HEK293T (cell line): ENCODE measurements at regions not wholly inside any gene's neighbourhood (a gene's known extent, or its start where the extent isn't known, plus 50 kb on each side); places are given as distances from the start of the nearest gene placed in this dataset.

Experiments used
- CTCF ChIA-PET: fragments of 350-600 bp; formaldehyde crosslinking; extraction: SDS; loops from one replicate; lab custom pipeline; 2021; ENCODE audit warnings: antibody characterized with exemption, inconsistent platforms; lab: Yijun Ruan, JAX
- POLR2A ChIA-PET: fragments of 350-600 bp; formaldehyde crosslinking; extraction: SDS; loops from one replicate; lab custom pipeline; 2020; ENCODE audit warnings: antibody characterized with exemption, inconsistent platforms; lab: Yijun Ruan, JAX
- DNase-seq: peaks from one replicate; pipeline ENCODE4 v3.0.0; 2012; ENCODE audit warnings: mixed read lengths; ENCODE audit errors: extremely low spot score
- ARNT ChIP-seq: fragments of 450-650 bp; IDR thresholded peaks from 2 replicates; pipeline ENCODE4 v1.6.1; 2017; ENCODE audit warnings: mild to moderate bottlenecking
- BHLHE40 ChIP-seq: fragments of 450-650 bp; IDR thresholded peaks from 2 replicates; pipeline ENCODE4 v1.6.1; 2016; ENCODE audit warnings: mild to moderate bottlenecking, moderate library complexity, borderline replicate concordance
- CTBP1 ChIP-seq: fragments of 450-650 bp; IDR thresholded peaks from 2 replicates; pipeline ENCODE4 v1.6.1; 2016; ENCODE audit warnings: borderline replicate concordance
- ELF4 ChIP-seq: fragments of 450-650 bp; IDR thresholded peaks from 2 replicates; pipeline ENCODE4 v1.6.1; 2017; ENCODE audit warnings: antibody characterized with exemption
- FOXA1 ChIP-seq: fragments of 450-650 bp; IDR thresholded peaks from 2 replicates; pipeline ENCODE4 v1.6.1; 2016; ENCODE audit warnings: mild to moderate bottlenecking
- FOXK2 ChIP-seq: fragments of 450-650 bp; IDR thresholded peaks from 2 replicates; pipeline ENCODE4 v1.6.1; 2016; ENCODE audit warnings: mild to moderate bottlenecking
- FOXM1 ChIP-seq: fragments of 450-650 bp; IDR thresholded peaks from 2 replicates; pipeline ENCODE4 v1.6.1; 2017; ENCODE audit warnings: mild to moderate bottlenecking, borderline replicate concordance
- HDGF ChIP-seq: fragments of 450-650 bp; IDR thresholded peaks from 2 replicates; pipeline ENCODE4 v1.6.1; 2017; ENCODE audit warnings: antibody characterized with exemption, borderline replicate concordance
- L3MBTL2 ChIP-seq: fragments of 450-650 bp; conservative IDR thresholded peaks from 2 replicates; pipeline ENCODE4 v1.6.1; 2016; ENCODE audit warnings: mild to moderate bottlenecking
- LEF1 ChIP-seq: fragments of 450-650 bp; IDR thresholded peaks from 2 replicates; pipeline ENCODE4 v1.6.1; 2017; ENCODE audit warnings: mild to moderate bottlenecking, borderline replicate concordance
- NFRKB ChIP-seq: fragments of 450-650 bp; IDR thresholded peaks from 2 replicates; pipeline ENCODE4 v1.6.1; 2016; ENCODE audit warnings: mild to moderate bottlenecking, moderate library complexity
- SP1 ChIP-seq: fragments of 450-650 bp; IDR thresholded peaks from 2 replicates; pipeline ENCODE4 v1.6.1; 2017
- SUZ12 ChIP-seq: fragments of 450-650 bp; IDR thresholded peaks from 2 replicates; pipeline ENCODE4 v1.6.1; 2016; ENCODE audit warnings: mild to moderate bottlenecking
- TARDBP ChIP-seq: fragments of 450-650 bp; IDR thresholded peaks from 2 replicates; pipeline ENCODE4 v1.6.1; 2016
- ZNF384 ChIP-seq: fragments of 450-650 bp; IDR thresholded peaks from 2 replicates; pipeline ENCODE4 v1.6.1; 2016
- TF ChIP-seq, protein P1 (sequence below): fragments of 450-650 bp; IDR thresholded peaks from 2 replicates; pipeline ENCODE4 v1.6.1; 2016

DNA sequence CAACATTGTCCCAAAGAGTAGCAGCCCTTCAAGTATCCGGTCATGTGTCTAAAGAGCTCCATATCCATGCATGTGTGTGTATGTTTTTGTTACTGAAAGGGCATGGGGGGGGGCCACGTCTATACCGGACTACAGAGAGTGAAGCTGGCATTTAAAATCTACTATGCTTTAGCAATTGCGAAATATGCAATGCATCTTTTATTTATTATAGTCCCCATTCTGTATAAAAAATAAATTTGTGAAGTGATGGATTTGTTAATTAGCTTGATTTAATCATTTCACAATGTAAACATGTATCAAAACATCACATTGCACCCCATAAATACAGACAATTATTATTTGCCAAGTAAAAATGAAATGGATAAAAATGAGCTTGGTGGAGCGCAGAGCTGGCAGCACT is 149.4 kb upstream of the ID2 start:
- no peak for DNase-seq
- ChIA-PET POLR2A (interaction anchor here (2.5 kb wide), 1 partner anchor 150 kb away, joined by 8 read pairs; the partner anchor contains the start of gene ID2), CTCF (interaction anchor here (0.6 to 1.2 kb wide), 3 partner anchors 12 to 202 kb away, joined by 3 read pairs; no protein-coding TSS in a partner anchor)
- TF ChIP-seq, protein P1, sequence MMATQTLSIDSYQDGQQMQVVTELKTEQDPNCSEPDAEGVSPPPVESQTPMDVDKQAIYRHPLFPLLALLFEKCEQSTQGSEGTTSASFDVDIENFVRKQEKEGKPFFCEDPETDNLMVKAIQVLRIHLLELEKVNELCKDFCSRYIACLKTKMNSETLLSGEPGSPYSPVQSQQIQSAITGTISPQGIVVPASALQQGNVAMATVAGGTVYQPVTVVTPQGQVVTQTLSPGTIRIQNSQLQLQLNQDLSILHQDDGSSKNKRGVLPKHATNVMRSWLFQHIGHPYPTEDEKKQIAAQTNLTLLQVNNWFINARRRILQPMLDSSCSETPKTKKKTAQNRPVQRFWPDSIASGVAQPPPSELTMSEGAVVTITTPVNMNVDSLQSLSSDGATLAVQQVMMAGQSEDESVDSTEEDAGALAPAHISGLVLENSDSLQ: no peak
- no peak for TF ChIP-seq NFRKB
- TF ChIP-seq FOXA1: no peak
- TF ChIP-seq ZNF384: no peak
- no peak for TF ChIP-seq LEF1
- TF ChIP-seq BHLHE40: no peak
- TF ChIP-seq SUZ12: no peak
- no peak for TF ChIP-seq TARDBP
- TF ChIP-seq CTBP1: no peak
- TF ChIP-seq L3MBTL2: no peak
- no peak for TF ChIP-seq FOXK2
- no peak for TF ChIP-seq HDGF
- no peak for TF ChIP-seq SP1
- TF ChIP-seq ARNT: no peak
- no peak for TF ChIP-seq FOXM1
- TF ChIP-seq ELF4: no peak

DNA sequence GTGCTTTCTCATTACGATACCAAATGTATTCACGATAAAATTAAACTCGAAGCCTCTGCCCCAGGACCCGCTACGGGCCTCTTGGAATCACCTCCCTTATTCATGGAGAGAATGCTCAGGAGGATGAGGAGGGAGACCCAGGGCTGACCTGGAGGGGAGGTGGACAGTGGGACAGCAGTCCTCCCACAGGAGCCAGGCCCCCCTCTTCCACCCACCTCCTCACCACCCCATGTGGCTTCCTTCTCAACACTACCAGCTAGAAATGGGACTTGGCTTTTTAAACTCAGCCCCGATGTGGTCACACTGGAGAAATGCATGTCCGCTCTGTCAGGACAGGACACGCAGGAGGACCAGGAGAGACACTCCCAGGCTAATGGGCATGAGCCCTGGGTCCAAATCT is 147.9 kb upstream of the ID2 start:
- no peak for DNase-seq
- ChIA-PET POLR2A (interaction anchor here (2.5 kb wide), 1 partner anchor 148 kb away, joined by 8 read pairs; the partner anchor contains the start of gene ID2), CTCF (interaction anchor here (0.5 kb wide), 1 partner anchor 97 kb away, joined by 3 read pairs; no protein-coding TSS in a partner anchor)
- TF ChIP-seq CTBP1: no peak
- no peak for TF ChIP-seq NFRKB
- TF ChIP-seq FOXA1: no peak
- TF ChIP-seq BHLHE40: no peak

DNA sequence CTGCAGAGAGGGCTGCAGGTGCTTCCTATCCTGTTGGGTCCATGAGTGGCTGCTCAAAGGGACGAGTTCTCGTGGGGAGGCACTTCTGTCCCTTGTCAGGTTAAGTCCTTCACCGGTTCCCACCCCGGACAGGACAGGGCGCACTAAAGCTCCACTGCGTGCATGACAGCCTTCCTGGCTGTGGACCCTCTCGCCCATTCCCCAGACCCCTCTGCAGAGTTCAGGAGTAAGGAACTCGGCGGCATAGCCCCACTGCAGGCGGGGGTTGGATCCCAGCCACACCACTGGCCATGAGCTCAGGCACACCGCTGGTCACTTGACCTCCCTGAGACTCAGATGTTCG is 147.5 kb upstream of the ID2 start:
- no peak for DNase-seq
- CTCF ChIA-PET: no interaction called here
- POLR2A ChIA-PET: no interaction called here
- no peak for TF ChIP-seq FOXM1
- no peak for TF ChIP-seq NFRKB
- TF ChIP-seq BHLHE40: no peak
- no peak for TF ChIP-seq HDGF
- no peak for TF ChIP-seq ARNT
- no peak for TF ChIP-seq FOXA1
- no peak for TF ChIP-seq SP1
- no peak for TF ChIP-seq SUZ12
- no peak for TF ChIP-seq CTBP1
- TF ChIP-seq ELF4: no peak
- no peak for TF ChIP-seq L3MBTL2

DNA sequence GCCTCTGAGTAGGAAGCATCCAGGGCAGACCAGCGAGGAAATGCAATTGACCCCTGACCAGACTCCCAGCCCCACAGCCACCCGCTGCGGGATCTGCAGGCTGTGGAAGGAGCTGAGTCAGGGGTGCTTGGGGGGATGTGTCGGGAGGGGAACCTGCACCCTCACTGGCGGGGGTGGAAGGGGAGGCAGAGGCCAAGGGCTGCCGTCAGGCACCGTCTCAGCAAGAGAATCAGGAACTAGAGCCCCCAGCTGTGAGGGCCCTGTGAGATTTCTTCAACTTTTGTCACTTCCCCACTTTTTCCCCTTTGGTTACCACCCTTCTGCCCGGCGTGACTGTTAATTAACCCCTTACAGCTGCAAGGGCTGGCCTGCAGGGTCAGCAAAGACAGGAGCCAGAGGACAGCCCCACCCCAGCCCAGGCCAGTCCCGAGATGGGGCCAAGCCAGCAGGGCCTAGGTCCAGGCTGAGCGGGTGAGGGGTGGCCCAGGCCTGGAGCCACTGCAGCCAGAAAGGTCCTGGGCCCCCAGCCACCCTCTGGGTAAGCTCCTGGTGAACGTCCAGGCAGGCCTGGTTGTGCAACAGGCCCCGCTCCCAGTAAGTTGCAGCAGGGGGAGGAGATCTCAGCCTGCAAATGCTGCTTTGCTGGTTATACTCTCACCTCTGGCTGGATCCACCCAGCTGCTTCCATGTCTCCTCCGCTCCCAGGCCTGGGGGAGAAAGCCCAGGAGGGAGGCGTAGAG is 147.0 kb upstream of the ID2 start:
- DNase-seq: no peak
- TF ChIP-seq SP1: no peak
- no peak for TF ChIP-seq LEF1
- no peak for TF ChIP-seq CTBP1
- no peak for TF ChIP-seq TARDBP
- no peak for TF ChIP-seq ARNT
- TF ChIP-seq FOXK2: no peak
- TF ChIP-seq, protein P1: no peak
- no peak for TF ChIP-seq BHLHE40
- TF ChIP-seq NFRKB: no peak
- TF ChIP-seq HDGF: no peak
- no peak for TF ChIP-seq L3MBTL2
- TF ChIP-seq ZNF384: no peak
- TF ChIP-seq FOXM1: no peak
- TF ChIP-seq FOXA1: no peak
- TF ChIP-seq SUZ12: no peak
- TF ChIP-seq ELF4: no peak
- ChIA-PET CTCF (interaction anchor here (0.6 kb wide), 1 partner anchor 250 kb away, joined by 3 read pairs; no protein-coding TSS in a partner anchor), POLR2A (no interaction called here)

DNA sequence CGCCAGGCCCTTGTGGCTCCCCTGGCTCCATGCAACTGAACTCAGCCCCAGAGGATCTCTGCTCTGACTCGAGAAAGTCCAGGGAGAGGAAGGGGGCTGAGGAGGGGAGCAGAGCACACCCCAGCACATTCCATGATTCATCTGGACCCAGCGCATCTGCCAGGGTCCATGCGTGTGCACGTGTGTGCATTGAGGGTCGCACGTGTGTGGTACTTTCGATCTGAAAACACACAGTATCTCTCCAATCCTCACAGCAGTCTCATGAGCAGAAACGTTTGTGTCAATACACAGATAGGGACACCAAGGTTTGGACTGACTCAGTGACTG is 146.4 kb upstream of the ID2 start:
- ChIA-PET POLR2A (no interaction called here), CTCF (interaction anchor here (0.6 kb wide), 1 partner anchor 250 kb away, joined by 3 read pairs; no protein-coding TSS in a partner anchor)
- no peak for TF ChIP-seq FOXA1
- TF ChIP-seq SUZ12: no peak
- no peak for TF ChIP-seq SP1
- no peak for TF ChIP-seq ZNF384
- DNase-seq: no peak

DNA sequence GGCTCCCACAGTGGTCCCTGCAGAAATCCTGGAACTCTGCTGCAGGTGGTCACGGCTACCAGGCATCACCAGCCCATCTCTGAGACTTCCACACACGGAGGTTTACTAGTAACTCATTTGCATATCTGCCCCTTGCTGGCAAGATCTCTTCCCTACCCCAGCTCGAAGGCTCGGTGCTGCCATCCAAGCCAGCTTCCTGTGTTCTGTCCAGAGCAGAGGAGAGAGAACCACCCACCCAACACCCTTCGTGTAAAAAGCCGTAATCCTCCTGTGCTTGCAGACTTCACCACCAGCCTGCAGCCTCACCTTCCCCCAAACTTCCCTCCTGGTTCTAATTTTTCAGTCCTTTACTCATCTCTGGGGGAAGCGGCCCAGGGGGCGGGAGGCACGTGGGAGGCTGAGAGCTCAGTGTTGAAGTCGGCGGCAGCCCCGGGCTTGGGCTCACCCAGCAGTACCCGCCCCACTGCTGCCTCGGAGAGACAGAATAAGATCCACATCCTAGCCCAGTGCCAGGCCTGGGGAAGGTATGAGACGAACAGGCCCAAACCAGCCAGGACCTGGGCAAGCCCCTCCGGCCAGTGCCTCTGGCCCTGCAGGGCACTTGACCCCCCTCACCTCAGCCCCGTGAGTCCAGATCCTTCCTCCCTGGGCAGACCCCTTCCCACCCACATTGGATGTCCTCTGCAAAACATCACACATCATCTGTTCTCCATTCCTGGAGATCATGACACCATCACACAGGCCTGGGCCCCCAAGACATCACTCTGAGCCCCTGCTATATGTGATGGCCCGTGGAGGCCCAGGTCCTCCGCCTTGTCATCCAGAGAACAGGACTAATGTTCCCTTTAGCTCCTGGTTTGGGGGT is 145.8 kb upstream of the ID2 start:
- ChIA-PET CTCF (interaction anchor here (0.6 kb wide), 1 partner anchor 251 kb away, joined by 3 read pairs; no protein-coding TSS in a partner anchor), POLR2A (no interaction called here)
- no peak for DNase-seq
- no peak for TF ChIP-seq SP1
